ENCODE measurements at regions not wholly inside any gene's neighbourhood (a gene's known extent, or its start where the extent isn't known, plus 50 kb on each side); places are given as distances from the start of the nearest gene placed in this dataset.
"Not testable (repeated sequence)": the region's sequence is repeated elsewhere in the genome, so short reads cannot be mapped to it uniquely, and the experiment has no call there.

GRCh38 chr13:78866076-78866475, 207.1 kb upstream of the OBI1 start:
- TF ChIP-seq CTCF (IDR thresholded peaks at IDR 0.05); POLR2AphosphoS5 (IDR thresholded peaks at IDR 0.05); EP300 (IDR thresholded peaks at IDR 0.05; ENCODE audit: low read depth): not testable (repeated sequence)

Data from transverse colon (tissue), 4 donors.